Astrocyte (in vitro differentiated cells and primary cell): ENCODE measurements at regions not wholly inside any gene's neighbourhood (a gene's known extent, or its start where the extent isn't known, plus 50 kb on each side); places are given as distances from the start of the nearest gene placed in this dataset.

Experiments used
- EZH2 ChIP-seq: IDR thresholded peaks from 2 replicates; pipeline ENCODE4 v1.6.1; 2012; ENCODE audit warnings: mild to moderate bottlenecking, low read length, inconsistent platforms; ENCODE audit not compliant: insufficient read depth
- TF ChIP-seq, protein P1 (sequence below): IDR thresholded peaks from 2 replicates; pipeline ENCODE4 v1.5.1; 2011; ENCODE audit warnings: low read depth, mild to moderate bottlenecking, inconsistent platforms, low read length, moderate library complexity; ENCODE audit not compliant: insufficient read depth

DNA sequence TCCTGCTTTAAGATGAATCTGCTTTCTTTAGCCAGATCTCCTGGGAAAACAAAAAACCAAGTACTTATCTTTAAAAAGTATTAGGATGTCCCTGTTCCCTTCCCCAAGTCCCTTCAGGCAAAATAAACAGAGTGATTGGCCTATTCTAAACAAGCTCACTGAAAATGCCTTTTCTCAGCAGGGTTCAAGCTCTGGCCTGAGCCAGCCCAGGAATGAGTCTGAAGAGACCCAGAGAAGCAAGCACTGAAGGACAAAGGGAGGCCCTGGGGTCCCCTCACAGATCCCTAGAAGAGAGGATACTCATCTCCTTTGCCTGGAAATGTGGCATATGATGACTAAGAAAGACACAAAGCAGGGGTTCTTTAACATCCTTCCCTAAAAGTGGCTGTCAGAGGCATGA, 66.8 kb upstream of the MAP1B start:
- no peak for TF ChIP-seq EZH2
- TF ChIP-seq, protein P1, sequence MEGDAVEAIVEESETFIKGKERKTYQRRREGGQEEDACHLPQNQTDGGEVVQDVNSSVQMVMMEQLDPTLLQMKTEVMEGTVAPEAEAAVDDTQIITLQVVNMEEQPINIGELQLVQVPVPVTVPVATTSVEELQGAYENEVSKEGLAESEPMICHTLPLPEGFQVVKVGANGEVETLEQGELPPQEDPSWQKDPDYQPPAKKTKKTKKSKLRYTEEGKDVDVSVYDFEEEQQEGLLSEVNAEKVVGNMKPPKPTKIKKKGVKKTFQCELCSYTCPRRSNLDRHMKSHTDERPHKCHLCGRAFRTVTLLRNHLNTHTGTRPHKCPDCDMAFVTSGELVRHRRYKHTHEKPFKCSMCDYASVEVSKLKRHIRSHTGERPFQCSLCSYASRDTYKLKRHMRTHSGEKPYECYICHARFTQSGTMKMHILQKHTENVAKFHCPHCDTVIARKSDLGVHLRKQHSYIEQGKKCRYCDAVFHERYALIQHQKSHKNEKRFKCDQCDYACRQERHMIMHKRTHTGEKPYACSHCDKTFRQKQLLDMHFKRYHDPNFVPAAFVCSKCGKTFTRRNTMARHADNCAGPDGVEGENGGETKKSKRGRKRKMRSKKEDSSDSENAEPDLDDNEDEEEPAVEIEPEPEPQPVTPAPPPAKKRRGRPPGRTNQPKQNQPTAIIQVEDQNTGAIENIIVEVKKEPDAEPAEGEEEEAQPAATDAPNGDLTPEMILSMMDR, result no peak
